GM12878 (cell line): ENCODE measurements at regions not wholly inside any gene's neighbourhood (a gene's known extent, or its start where the extent isn't known, plus 50 kb on each side); places are given as distances from the start of the nearest gene placed in this dataset.

Experiments
- ATAC-seq: fragments of 200-7000 bp; cut with Tn5 transposase; 3 replicates; pipeline ENCODE4 v1.9.1; 2020; ENCODE audit warnings: mild to moderate bottlenecking, moderate library complexity
- BruUV-seq: library from RNA; stranded (reverse); fragments of 400-500 nt; replicated peaks from 2 replicates; lab custom pipeline; 2021; lab: Mats Ljungman, UMichigan
- CTCF ChIA-PET: fragments of 300-600 bp; sonication (Branson Sonifier 250); formaldehyde crosslinking; extraction: SDS; loops from one replicate; lab custom pipeline; 2021; ENCODE audit warnings: inconsistent platforms; lab: Yijun Ruan, JAX
- POLR2A ChIA-PET: fragments of 350-600 bp; formaldehyde crosslinking; extraction: SDS; loops from one replicate; lab custom pipeline; 2021; ENCODE audit warnings: inconsistent platforms; lab: Charles Lee
- RAD21 ChIA-PET: fragments of 300-600 bp; sonication (Branson Sonifier 250); formaldehyde crosslinking; loops from one replicate; lab custom pipeline; 2023; ENCODE audit warnings: antibody characterized with exemption; ENCODE audit not compliant: unreplicated experiment; lab: Charles Lee
- SMC1A ChIA-PET: fragments of 300-600 bp; sonication (Branson Sonifier 250); formaldehyde crosslinking; loops from one replicate; lab custom pipeline; 2023; ENCODE audit not compliant: unreplicated experiment, uncharacterized antibody; lab: Charles Lee
- DNase-seq: peaks from one replicate; pipeline ENCODE4 v3.0.0-alpha.2; 2011; ENCODE audit warnings: low read depth, low spot score
- FAIRE-seq: peaks from 3 replicates; lab custom pipeline; 2011; peaks lifted over from hg19 to GRCh38; lab: Jason Lieb, UNC
- H2AFZ ChIP-seq: 2 replicates; pipeline ENCODE4 v1.6.0; 2011; ENCODE audit warnings: low read depth, low read length, control low read depth; ENCODE audit not compliant: control insufficient read depth
- H3K27ac ChIP-seq: 2 replicates; pipeline ENCODE4 v1.5.1; 2011; ENCODE audit warnings: control low read depth; ENCODE audit not compliant: control insufficient read depth, insufficient read depth
- H3K27me3 ChIP-seq, 2 experiments: replicated peaks in 1 of 2; 2 replicates each; pipeline versions ENCODE4 v1.6.0 to v1.6.1; 2011; ENCODE audit warnings: low read length in 1 of 2; ENCODE audit not compliant: control insufficient read depth in 2 of 2, insufficient read depth in 2 of 2
- H3K36me3 ChIP-seq, 2 experiments: 2 replicates each; pipeline ENCODE4 v1.5.1; 2011; ENCODE audit warnings: low read length in 1 of 2; ENCODE audit not compliant: control insufficient read depth in 2 of 2, insufficient read depth in 2 of 2
- H3K4me1 ChIP-seq: 2 replicates; pipeline ENCODE4 v1.6.1; 2011; ENCODE audit warnings: mild to moderate bottlenecking, low read length, moderate library complexity, mixed read lengths; ENCODE audit not compliant: control insufficient read depth, insufficient read depth
- H3K4me2 ChIP-seq: 2 replicates; pipeline ENCODE4 v1.6.0; 2011; ENCODE audit warnings: control low read depth; ENCODE audit not compliant: control insufficient read depth, insufficient read depth
- H3K4me3 ChIP-seq: fragments of 200-600 bp; sonication (generic); 2 replicates; pipeline ENCODE4 v1.5.1; 2016
- H3K79me2 ChIP-seq: 2 replicates; pipeline ENCODE4 v1.6.0; 2011; ENCODE audit warnings: low read length; ENCODE audit not compliant: control insufficient read depth, insufficient read depth
- H3K9ac ChIP-seq: 2 replicates; pipeline ENCODE4 v1.8.0; 2011; ENCODE audit warnings: low read length, control low read depth, mixed read lengths; ENCODE audit not compliant: control insufficient read depth, insufficient read depth
- H3K9me3 ChIP-seq: replicated peaks from 3 replicates; pipeline ENCODE4 v1.5.1; 2011; ENCODE audit warnings: mild to moderate bottlenecking, low read length; ENCODE audit not compliant: control insufficient read depth, insufficient read depth
- H4K20me1 ChIP-seq: 2 replicates; pipeline ENCODE4 v1.6.0; 2011; ENCODE audit not compliant: control insufficient read depth, insufficient read depth
- BCL3 ChIP-seq: IDR thresholded peaks from 2 replicates; pipeline ENCODE4 v1.6.1; 2011; ENCODE audit warnings: borderline replicate concordance, low read depth, mild to moderate bottlenecking, moderate library complexity, low read length; ENCODE audit not compliant: insufficient read depth, poor library complexity, severe bottlenecking
- CBX5 ChIP-seq: sonication (generic); IDR thresholded peaks from 2 replicates; pipeline ENCODE4 v1.6.1; 2016; ENCODE audit warnings: low read depth, moderate library complexity, mild to moderate bottlenecking, inconsistent platforms
- ELK1 ChIP-seq: IDR thresholded peaks from 2 replicates; pipeline ENCODE4 v1.6.1; 2012; ENCODE audit warnings: low read depth, low read length, improper control_type of control experiment
- RB1 ChIP-seq: fragments of 450-650 bp; formaldehyde crosslinking; IDR thresholded peaks from 2 replicates; pipeline ENCODE4 v1.6.1; 2017; ENCODE audit warnings: mild to moderate bottlenecking, borderline replicate concordance
- ZBTB4 ChIP-seq: fragments of 450-650 bp; formaldehyde crosslinking; IDR thresholded peaks from 2 replicates; pipeline ENCODE4 v1.4.0; 2022; ENCODE audit warnings: mild to moderate bottlenecking, moderate library complexity
- ZNF687 ChIP-seq: fragments of 450-650 bp; IDR thresholded peaks from 2 replicates; pipeline ENCODE4 v1.6.1; 2017; ENCODE audit warnings: mild to moderate bottlenecking, moderate library complexity
- WGBS: methylation state at CpG from one replicate; pipeline ENCODE4 v1.1.6; 2016; ENCODE audit warnings: low lambda C conversion rate; ENCODE audit not compliant: insufficient replicate concordance, insufficient coverage; ENCODE audit errors: missing lambda C conversion rate; 5-methylcytosine and 5-hydroxymethylcytosine counted together
- in situ Hi-C: fragments of 300-500 bp; cut with MboI; formaldehyde crosslinking; loops from 9 replicates; pipeline ENCODE4 v1.14.3; 2018; ENCODE audit warnings: mixed read lengths
- intact Hi-C: fragments of 100-400 bp; cut with micrococcal nuclease; formaldehyde crosslinking; loops from one replicate; pipeline ENCODE4 v1.14.2; 2022; ENCODE audit not compliant: unreplicated experiment

- ChIA-PET CTCF (interaction anchor here (1.0 kb wide), 1 partner anchor 9 kb away, joined by 3 read pairs; no protein-coding TSS in a partner anchor), RAD21 (no interaction called here)
- Histone ChIP-seq H3K4me2 (no peak overlapping the region), H3K4me3 (no peak overlapping the region), H3K27me3 (no peaks in the 10 kb centered on the region)
- no peak for FAIRE-seq
- TF ChIP-seq BCL3 (no peak), ELK1 (no peak), CBX5 (no peak)
- TF ChIP-seq, all 136 proteins: peak for 0
- H3K9me3 ChIP-seq, result no peaks in the 10 kb centered on the region; the same call in 2 of the 3 replicates
- WGBS, result 97% methylated on average over 1 of the region's 1 CpG
- DNase-seq (no peak), ATAC-seq (no peak)
- no peak overlapping the region for H2AFZ ChIP-seq
- ChIA-PET POLR2A (interaction anchor here (0.5 to 0.9 kb wide), 2 partner anchors 22 to 478 kb away, joined by 3 read pairs; no protein-coding TSS in a partner anchor), SMC1A (no interaction called here)
- no peaks in the 10 kb centered on the region for H3K79me2 ChIP-seq
- no peak overlapping the region for H3K9ac ChIP-seq
- no peak overlapping the region for H3K27ac ChIP-seq
- intact Hi-C loops (no loop called here), in situ Hi-C loops (no loop called here)
- no peaks in the 10 kb centered on the region for H3K36me3 ChIP-seq
- H4K20me1 ChIP-seq, result no peaks in the 10 kb centered on the region
- H3K4me1 ChIP-seq, result no peaks in the 10 kb centered on the region
- BruUV-seq, result no TSS peak
These were observed 314.9 kb upstream of the ECI2 start for GRCh38 chr6:4450237-4450636.

- intact Hi-C loops, result no loop called here
- no peaks in the 10 kb centered on the region for H4K20me1 ChIP-seq
- no TSS peak for BruUV-seq
- SMC1A ChIA-PET, result no interaction called here
- WGBS, result 95% methylated on average over 1 of the region's 1 CpG
- no peak overlapping the region for H2AFZ ChIP-seq
- no peak overlapping the region for H3K9ac ChIP-seq
- FAIRE-seq, result no peak
- POLR2A ChIA-PET, result no interaction called here
- in situ Hi-C loops, result no loop called here
- CTCF ChIA-PET, result no interaction called here
- H3K36me3 ChIP-seq, result no peaks in the 10 kb centered on the region
- no peaks in the 10 kb centered on the region for H3K27me3 ChIP-seq
- no peak overlapping the region for H3K4me3 ChIP-seq
- no peaks in the 10 kb centered on the region for H3K4me1 ChIP-seq
- no peak for ATAC-seq
- RAD21 ChIA-PET, result no interaction called here
- no peak for DNase-seq
- H3K9me3 ChIP-seq, result no peaks in the 10 kb centered on the region; the same call in 2 of the 3 replicates
- H3K27ac ChIP-seq, result no peak overlapping the region
- no peak overlapping the region for H3K4me2 ChIP-seq
- H3K79me2 ChIP-seq, result no peaks in the 10 kb centered on the region
- no peak for TF ChIP-seq RB1
- TF ChIP-seq ZNF687, result no peak
- no peak for TF ChIP-seq ZBTB4 (CRISPR knock-in tag)
These were observed 314.0 kb upstream of the ECI2 start for GRCh38 chr6:4449409-4449808.
